ENCODE measurements at regions not wholly inside any gene's neighbourhood (a gene's known extent, or its start where the extent isn't known, plus 50 kb on each side); places are given as distances from the start of the nearest gene placed in this dataset.

DNA sequence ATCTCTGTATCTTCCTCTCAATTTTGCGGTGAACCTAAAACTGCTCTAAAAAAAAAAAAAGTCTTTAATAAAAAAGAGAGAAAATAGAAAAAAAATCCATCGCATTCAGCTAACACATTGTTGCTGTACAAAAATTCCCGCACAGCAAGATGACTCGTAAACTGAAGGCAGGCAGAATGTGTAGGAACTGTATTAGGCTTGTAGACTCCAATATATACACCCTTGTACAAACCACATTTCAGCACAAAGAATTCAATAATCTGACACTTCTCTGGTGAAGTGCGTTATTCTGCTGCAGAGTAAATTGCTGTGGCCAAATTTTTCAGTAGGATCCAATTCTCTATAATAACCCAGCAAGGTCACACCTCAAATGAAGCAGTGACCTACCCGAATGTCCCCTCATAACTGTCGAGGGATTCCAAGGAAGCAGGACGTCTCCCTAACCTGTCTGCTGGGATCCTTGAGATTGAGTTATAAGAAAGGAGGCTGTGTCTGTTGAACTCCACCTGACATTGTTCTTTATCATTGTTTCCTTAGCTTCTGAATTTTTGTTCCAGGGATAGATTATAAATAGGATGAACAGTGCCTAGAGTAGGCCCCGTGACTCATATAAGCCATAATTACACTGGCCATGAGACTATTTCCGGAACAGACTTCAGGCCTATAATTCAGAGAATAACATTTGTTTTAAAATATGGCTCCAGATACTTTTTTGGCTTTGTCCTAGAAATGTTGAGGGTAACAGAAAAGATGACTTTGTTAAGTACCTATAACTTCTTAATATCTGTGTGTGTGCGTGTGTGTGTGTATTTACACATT lies 348.3 kb downstream of the PCDH7 start:
- in situ Hi-C loops (cut with HindIII; ENCODE audit: low pct_ligation_motif_present, low pct_unique_long_range_greater_than_20kb, low sequenced_read_pairs) = no loop called here
- DNase-seq = no peak

DNA sequence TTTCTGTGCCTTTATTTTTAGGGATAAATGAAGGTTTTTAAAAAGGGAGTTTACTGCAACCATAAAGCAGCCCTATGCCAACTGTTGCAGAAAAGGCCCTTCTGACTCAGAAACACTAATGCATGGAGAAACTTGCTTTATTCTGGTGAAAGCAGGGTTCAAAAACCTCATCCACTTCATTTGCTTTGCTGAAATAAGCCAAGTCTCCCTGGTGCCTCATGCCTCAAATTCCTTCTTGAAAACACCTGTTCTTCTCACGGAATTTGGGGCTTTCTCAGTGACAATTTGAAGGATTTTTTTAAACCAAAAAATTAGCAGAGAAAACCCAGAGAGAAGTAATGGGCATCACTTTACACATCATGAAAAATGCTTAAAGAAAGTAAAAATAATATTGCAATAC lies 349.0 kb downstream of the PCDH7 start:
- in situ Hi-C loops (cut with HindIII; ENCODE audit: low pct_ligation_motif_present, low pct_unique_long_range_greater_than_20kb, low sequenced_read_pairs) = no loop called here
- DNase-seq = no peak

DNA sequence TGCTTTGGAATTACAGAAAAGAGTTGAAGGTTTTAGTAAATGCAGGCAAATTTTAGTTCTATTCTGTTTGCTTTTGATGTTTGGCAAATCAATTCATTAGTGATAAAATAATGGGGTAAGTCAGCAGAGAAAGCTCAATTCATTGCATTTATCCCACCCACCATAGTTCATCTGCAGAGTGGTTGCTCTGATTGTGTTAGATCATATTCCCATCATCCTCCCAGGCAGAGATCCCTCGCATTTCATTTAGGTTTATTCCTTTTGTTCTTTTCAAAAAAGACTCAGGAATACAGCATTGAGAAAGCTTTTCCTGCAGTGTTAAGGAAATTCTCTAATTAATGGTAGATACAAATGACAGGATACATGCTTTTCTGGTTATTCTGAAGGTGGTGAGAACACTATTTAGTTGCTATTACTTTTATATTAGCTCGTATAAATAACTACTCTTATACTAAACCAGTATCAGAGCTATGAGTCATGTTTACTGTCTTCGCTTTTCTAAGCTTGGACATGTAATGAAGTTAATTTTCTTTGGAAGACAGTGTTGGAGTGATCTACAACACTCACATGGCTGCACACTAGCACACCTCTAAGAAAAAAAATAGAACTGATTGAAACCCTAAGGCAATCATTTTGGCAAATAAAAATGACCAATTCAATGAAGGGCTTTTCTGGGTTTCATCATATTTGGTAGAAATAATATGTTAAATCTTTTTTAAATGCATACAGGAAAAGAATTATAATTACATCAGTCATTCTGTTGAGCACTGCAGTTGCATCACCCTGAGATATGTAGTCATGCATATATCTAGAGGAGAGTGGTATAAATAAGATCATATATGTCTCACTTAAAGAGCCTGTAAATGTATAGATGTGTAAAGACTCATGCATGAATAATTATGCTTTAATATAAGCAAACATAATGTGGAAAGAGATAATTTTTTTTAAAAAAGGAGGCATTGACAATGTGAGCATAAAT lies 351.6 kb downstream of the PCDH7 start:
- no peak for DNase-seq

DNA sequence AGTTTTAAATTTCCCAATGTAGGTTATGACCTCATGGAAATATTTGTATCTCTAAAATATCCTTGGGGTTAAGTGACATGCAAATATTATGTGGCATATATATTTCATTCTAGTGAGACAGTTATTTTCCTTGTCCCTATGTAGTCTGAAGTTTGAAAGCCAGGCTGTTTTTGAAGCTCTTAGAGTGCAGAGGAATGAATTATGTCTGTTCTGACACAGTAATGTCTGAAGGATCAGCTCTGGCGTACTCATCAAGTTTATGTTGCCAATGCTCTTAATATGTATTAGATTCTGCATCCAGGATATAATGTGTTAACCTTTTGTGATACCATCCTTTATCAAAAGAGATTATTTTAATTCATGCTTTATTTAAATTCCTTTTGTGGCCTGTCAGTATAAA lies 355.8 kb downstream of the PCDH7 start:
- no peak for DNase-seq
- in situ Hi-C loops (cut with HindIII; ENCODE audit: low pct_ligation_motif_present, low pct_unique_long_range_greater_than_20kb, low sequenced_read_pairs) = no loop called here

More for the DNA sequence above, 351.6 kb downstream of the PCDH7 start:
- in situ Hi-C loops (cut with HindIII; ENCODE audit: low pct_ligation_motif_present, low pct_unique_long_range_greater_than_20kb, low sequenced_read_pairs) = no loop called here

DNA sequence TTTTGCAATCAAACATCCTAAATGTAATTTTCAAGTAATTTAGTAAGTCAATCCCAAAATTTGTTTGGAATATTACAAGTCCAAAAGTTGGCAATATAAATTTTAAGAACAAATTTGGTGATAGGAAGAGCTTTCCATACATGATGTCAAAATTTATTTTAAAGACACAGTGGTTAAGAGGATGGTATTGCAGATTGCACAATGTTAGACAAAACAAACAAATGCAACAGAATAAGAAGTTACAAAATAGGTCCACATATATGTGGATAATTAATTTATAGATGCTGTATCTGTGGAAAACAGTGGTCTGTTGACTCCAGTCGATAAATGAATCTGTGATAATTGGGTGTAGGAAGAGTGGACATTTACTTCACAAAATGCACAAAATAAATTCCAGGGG lies 358.5 kb downstream of the PCDH7 start:
- in situ Hi-C loops (cut with HindIII; ENCODE audit: low pct_ligation_motif_present, low pct_unique_long_range_greater_than_20kb, low sequenced_read_pairs) = no loop called here

DNA sequence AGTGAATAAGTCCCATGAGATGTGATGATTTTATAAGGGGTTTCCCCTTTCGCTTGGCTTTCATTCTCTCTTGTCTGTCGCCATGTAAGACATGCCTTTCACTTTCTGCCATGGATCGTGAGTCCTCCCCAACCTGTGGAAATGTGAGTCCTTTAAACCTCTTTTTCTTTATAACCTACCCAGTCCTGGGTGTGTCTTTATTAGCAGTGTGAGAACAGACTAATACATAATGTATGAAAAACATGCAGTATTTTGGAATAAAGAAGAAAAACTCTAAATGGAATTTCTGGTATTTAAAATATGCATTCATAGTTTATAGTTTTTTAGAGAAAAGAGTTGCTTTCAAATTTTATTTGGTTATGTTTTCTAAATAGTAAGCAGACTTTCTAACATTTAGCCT lies 360.7 kb downstream of the PCDH7 start:
- no peak for DNase-seq
- in situ Hi-C loops (cut with HindIII; ENCODE audit: low pct_ligation_motif_present, low pct_unique_long_range_greater_than_20kb, low sequenced_read_pairs) = no loop called here

More for the DNA sequence above, 358.5 kb downstream of the PCDH7 start:
- DNase-seq = no peak

DNA sequence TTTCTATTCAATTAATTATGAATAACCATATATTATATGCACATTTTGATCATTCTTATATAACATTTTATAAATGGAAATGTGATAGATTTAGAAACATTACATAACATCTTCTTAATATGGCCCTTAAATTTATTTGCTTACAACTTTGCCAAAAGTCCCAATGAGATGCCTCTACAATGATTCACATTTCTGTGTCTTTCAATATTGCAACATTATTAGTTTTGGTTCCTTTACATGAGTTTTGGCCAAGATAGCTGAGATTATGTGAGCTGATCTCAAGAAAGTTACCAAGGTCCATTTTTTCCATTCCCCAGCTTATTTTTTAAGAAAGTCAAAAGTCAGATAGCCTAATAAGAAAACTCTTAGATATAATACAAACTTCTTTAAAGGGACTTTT lies 361.2 kb downstream of the PCDH7 start:
- in situ Hi-C loops (cut with HindIII; ENCODE audit: low pct_ligation_motif_present, low pct_unique_long_range_greater_than_20kb, low sequenced_read_pairs) = no loop called here
- DNase-seq = no peak

DNA sequence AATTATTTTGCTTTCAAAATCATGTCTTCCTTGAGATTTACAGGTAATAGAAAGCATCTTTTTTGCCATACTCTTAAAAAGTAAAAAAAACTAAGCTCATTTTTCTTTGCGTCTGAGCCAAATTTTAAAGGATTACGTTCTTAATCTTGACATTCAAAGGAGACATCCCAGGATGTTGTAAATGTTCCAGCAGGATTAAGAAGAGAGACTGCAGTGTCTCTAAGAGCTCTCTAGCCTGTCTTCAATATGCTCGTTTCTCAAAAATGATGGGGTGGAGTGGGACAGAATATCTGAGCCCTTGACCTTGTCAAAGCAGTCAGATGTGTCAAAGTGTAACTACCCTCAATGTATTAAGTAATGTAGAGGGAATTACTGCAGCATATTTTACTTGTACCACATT lies 363.3 kb downstream of the PCDH7 start:
- DNase-seq = no peak
- in situ Hi-C loops (cut with HindIII; ENCODE audit: low pct_ligation_motif_present, low pct_unique_long_range_greater_than_20kb, low sequenced_read_pairs) = no loop called here

DNA sequence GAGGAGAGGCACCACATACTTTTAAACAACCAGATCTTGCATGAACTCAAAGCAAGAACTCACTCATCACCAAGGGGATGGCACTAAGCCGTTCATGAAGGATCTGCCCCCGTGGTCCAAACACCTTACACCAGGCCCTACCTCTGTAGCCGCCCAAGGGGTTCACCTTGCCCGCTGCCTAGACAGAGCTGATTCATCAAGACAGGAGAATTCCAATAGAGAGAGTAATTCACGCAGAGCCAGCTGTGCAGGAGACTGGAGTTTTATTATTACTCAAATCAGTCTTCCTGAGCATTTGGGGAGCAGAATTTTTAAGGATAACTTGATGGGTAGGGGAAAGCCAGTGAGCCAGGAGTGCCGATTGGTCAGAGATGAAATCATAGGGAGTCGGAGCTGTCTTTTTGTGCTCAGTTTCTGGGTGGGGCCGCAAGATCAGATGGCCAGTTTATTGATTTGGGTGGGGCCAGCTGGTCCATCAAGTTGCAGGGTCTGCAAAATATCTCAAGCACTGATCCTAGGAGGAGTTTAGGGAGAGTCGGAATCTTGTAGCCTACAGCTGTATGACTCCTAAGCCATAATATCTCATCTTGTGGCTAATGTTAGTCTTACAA lies 364.7 kb downstream of the PCDH7 start:
- no peak for DNase-seq
- in situ Hi-C loops (cut with HindIII; ENCODE audit: low pct_ligation_motif_present, low pct_unique_long_range_greater_than_20kb, low sequenced_read_pairs) = no loop called here

DNA sequence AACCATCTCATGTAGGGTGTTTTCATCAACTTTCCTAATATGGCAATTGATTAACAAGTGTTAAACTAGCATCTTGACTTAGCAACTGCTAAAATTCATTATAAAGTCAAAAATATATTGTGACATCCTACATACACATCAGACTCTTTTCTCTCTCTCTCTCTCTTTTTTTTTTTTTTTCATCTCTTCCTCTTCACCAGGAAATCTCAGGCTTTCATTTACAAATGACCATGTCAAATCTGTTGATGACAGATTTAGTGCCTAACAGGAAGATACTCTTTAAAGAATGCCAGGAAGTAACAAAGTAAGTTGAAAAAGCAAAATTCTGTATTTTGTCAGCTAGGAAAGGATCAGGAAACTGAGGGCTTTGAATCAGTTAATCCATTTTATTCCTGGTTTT lies 365.5 kb downstream of the PCDH7 start:
- DNase-seq = no peak
- in situ Hi-C loops (cut with HindIII; ENCODE audit: low pct_ligation_motif_present, low pct_unique_long_range_greater_than_20kb, low sequenced_read_pairs) = no loop called here

DNA sequence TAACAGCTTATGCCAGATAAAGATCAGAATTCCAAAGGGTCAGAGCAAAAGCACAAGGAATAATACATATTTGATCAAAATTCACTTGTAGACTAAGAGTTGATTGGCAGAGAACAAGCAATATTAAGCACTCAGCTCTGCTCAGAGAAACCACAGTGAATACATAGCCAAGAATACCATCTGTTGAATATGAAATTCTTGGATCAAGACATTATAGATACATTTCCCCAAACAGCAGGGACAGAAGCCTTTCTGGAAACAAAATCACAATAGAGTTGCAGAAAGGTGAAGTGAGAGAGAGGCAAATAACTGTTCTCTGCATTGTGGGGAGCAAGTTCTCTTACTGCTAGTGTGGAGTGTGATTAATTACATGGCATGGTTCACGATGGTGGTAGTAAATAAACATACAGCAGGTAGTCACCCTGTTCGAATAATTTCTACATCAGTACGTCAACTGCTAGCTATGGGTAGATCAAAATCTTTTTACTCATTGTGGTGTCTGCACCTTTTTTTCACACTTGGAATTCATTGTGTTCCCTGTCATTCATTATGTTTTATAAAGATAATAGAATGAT lies 366.7 kb downstream of the PCDH7 start:
- in situ Hi-C loops (cut with HindIII; ENCODE audit: low pct_ligation_motif_present, low pct_unique_long_range_greater_than_20kb, low sequenced_read_pairs) = no loop called here
- DNase-seq = no peak

DNA sequence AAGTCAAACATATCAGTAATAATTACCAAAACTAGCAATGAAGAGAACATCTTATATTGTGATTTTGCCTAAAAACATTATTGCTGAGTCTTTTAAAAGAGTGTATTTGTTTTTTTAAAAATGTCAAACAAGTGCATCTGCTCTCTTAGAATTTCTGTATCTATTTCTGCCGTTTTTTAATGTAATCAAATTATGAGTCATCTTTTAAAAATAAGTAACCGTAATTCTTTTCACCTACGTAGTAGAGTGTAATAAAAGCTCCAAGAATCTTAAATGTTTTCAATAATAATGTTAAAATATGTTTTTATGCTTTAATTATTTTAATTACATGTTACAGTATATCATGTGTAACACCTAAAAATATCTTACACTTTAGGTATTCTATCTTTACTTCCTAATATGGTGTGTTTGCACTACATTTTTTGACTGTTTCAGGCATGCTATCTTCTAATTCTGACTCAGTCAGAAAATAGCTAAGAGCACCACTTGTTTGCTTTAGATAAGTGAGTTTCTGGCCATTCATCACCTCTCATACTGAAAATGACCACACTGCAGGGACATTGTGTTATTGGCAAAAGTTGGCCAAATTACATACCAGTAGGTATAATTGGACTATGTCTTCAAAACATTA lies 368.5 kb downstream of the PCDH7 start:
- DNase-seq = no peak
- in situ Hi-C loops (cut with HindIII; ENCODE audit: low pct_ligation_motif_present, low pct_unique_long_range_greater_than_20kb, low sequenced_read_pairs) = no loop called here

DNA sequence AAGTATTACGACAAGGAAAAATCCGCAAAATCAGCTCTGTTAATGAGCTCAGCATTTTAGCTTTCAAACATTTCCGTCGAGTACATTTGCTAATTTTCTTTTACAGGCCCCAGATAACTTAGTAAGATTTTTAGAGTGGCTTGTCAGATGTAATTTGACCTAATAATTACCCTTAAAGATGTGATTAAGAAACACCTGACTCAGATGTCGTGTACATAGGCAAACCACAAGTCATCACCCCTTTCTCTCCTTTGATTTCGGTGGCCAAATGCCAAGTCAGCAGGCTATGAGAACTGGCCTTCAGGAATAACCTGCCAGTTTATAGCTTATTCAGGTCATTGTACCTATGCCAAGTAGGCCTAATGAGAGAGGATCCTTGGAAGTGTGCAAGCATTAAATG lies 369.6 kb downstream of the PCDH7 start:
- no peak for DNase-seq
- in situ Hi-C loops (cut with HindIII; ENCODE audit: low pct_ligation_motif_present, low pct_unique_long_range_greater_than_20kb, low sequenced_read_pairs) = no loop called here

DNA sequence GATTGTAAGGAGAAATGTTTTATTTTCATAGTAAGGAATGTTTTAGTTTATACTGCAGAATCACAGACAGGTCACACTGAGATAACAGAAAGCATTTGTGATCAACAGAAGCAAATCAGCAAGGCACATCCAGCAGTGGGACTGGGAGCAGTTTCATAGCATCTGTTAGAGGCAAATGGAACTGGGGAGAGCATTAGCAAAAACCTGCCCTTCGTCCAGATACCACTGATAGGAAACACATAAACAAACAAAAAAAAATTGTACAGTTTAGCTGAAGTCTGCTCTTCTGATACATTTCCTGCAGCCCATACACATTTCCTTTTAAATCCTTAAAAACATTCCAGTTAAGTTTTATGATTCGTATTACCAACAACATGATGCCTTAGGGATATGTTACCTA lies 374.3 kb downstream of the PCDH7 start:
- DNase-seq = no peak
- in situ Hi-C loops (cut with HindIII; ENCODE audit: low pct_ligation_motif_present, low pct_unique_long_range_greater_than_20kb, low sequenced_read_pairs) = no loop called here

DNA sequence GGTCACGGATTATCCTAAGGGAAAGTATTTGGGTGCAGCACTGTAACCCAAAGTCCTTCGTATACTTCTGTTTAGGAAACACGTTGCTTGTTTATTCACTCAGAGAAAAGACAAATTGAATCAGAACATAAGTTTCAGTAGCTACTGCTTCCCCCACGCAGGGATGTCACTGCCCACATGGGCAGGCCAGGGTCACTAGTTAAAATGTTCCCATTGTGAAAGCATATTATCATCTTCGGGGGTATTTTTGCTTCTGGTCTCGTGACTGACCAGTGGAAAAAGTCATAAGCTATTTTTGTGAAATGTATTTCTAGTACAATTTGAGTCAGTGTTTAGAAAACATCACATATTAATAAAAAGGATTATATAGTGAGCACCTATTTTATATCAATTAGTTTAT lies 377.8 kb downstream of the PCDH7 start:
- no peak for DNase-seq
- in situ Hi-C loops (cut with HindIII; ENCODE audit: low pct_ligation_motif_present, low pct_unique_long_range_greater_than_20kb, low sequenced_read_pairs) = no loop called here

DNA sequence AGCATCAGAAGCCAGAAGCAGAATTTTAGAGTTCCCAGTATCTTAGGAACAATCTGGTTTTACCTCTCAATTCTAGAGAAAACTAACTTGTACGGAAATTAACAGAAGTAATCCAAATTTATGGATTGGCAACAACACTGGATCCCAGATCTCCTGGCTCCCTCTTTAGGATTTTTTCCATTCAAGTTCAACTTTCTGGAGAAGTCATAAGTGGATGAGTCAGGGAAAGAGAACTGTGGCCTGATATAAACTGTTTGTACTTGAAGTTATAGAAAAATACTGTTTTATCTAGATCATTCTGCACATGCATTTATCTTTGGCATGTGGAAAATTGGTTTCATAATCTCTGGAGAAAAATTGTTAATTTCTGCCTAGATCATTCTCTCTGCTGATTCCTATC lies 380.4 kb downstream of the PCDH7 start:
- in situ Hi-C loops (cut with HindIII; ENCODE audit: low pct_ligation_motif_present, low pct_unique_long_range_greater_than_20kb, low sequenced_read_pairs) = no loop called here
- DNase-seq = no peak

DNA sequence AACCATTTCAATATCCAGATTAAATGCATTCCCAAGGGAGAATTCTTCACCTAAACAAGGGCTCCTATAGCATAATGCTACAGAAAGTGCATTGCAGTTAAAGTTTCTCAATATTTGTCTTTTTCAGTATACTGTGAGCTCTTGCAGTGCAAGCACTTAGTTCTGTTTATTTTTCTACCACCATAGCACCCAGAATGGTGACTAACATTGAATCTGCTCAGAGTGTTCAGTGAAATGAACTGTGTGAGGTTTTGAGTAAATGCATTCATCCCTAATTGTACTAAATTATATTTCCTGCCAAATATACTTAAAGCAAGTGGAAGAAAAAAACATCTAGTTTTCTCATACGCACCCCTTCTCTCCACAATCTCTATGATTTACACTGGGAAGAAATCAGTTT lies 383.9 kb downstream of the PCDH7 start:
- no peak for DNase-seq
- in situ Hi-C loops (cut with HindIII; ENCODE audit: low pct_ligation_motif_present, low pct_unique_long_range_greater_than_20kb, low sequenced_read_pairs) = no loop called here

DNA sequence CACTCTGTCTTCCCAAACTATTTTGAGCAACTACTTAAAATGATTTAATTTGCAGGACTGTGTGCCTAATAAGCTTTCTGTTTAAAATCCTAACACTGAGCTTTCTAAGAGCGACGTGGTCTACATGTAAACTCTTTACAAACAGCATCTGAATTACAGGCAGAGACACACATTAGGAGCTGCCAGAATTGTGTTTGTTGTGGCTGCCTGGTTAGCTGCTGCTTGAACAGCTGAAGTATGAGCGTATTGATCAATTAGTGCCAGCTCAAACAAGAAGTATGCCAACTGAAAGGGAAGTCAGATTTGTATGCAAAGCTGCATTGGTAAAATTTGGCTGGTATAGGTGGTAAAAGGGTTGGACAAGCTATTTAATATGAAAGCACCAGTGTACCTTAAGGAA lies 384.4 kb downstream of the PCDH7 start:
- in situ Hi-C loops (cut with HindIII; ENCODE audit: low pct_ligation_motif_present, low pct_unique_long_range_greater_than_20kb, low sequenced_read_pairs) = no loop called here
- DNase-seq = no peak

DNA sequence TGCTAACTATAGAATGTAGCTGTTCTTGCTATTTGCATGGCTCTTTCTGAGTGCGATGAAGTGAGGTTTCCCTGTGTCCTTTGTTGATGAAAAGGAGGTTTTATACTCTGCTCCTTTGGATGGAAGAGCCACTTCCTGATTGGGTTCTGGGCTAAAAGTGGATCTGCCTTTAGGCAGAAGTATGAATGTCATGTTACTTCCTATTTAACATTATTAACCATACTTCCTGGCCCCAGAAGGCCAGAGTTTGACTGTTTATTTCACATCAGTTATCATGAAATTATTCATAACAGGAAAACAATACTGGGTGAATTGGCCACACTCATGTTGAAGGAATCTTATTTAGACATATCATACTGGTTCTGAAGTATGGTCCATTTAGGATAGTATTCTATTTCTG lies 386.2 kb downstream of the PCDH7 start:
- no peak for DNase-seq
- in situ Hi-C loops (cut with HindIII; ENCODE audit: low pct_ligation_motif_present, low pct_unique_long_range_greater_than_20kb, low sequenced_read_pairs) = no loop called here
